Naive thymus-derived CD4-positive, alpha-beta T cell (primary cell): ENCODE measurements at regions not wholly inside any gene's neighbourhood (a gene's known extent, or its start where the extent isn't known, plus 50 kb on each side); places are given as distances from the start of the nearest gene placed in this dataset.

Source experiments
- ATAC-seq: fragments of 150-1000 bp; cut with Tn5 transposase; 2 replicates; pipeline ENCODE4 v1.10.0; 2021; ENCODE audit warnings: mild to moderate bottlenecking, moderate library complexity
- CTCF ChIA-PET: fragments of 350-600 bp; sonication (Branson Sonifier 250); formaldehyde crosslinking; loops from one replicate; lab custom pipeline; 2021; ENCODE audit warnings: antibody characterized with exemption; lab: Charles Lee
- POLR2A ChIA-PET: fragments of 350-600 bp; sonication (Branson Sonifier 250); formaldehyde crosslinking; loops from one replicate; lab custom pipeline; 2021; ENCODE audit warnings: antibody characterized with exemption, inconsistent platforms; lab: Charles Lee
- DNase-seq, 9 donors: peaks; one replicate each; pipeline versions ENCODE4 v3.0.0 to v3.0.0-alpha.2; 2020 to 2022; ENCODE audit warnings: mixed read lengths in 1 of 9
- H3K27ac ChIP-seq: one replicate; pipeline ENCODE4 v1.7.0; 2013; ENCODE audit warnings: mild to moderate bottlenecking, low read depth, low read length, moderate library complexity
- H3K27me3 ChIP-seq, 2 donors: one replicate each; pipeline ENCODE4 v1.7.0; 2013; ENCODE audit warnings: low read length in 2 of 2, mild to moderate bottlenecking in 2 of 2, moderate library complexity in 2 of 2; ENCODE audit not compliant: control insufficient read depth in 2 of 2, insufficient read depth in 2 of 2
- H3K36me3 ChIP-seq, 3 experiments: 1 replicate in 2 of 3; 2 replicates in 1 of 3; pipeline ENCODE4 v1.7.0; 2013; ENCODE audit warnings: low read length in 3 of 3, mild to moderate bottlenecking in 3 of 3, moderate library complexity in 1 of 3; ENCODE audit not compliant: insufficient read depth in 3 of 3, control insufficient read depth in 2 of 3
- H3K4me1 ChIP-seq, 2 donors: one replicate each; pipeline ENCODE4 v1.7.0; 2013; ENCODE audit warnings: low read length in 2 of 2, mild to moderate bottlenecking in 2 of 2, moderate library complexity in 1 of 2; ENCODE audit not compliant: control insufficient read depth in 2 of 2, insufficient read depth in 2 of 2
- H3K4me3 ChIP-seq: 2 replicates; pipeline ENCODE4 v1.7.0; 2013; ENCODE audit warnings: mild to moderate bottlenecking, low read length
- H3K9me3 ChIP-seq, 3 experiments: 1 replicate in 2 of 3; 2 replicates in 1 of 3; pipeline ENCODE4 v1.7.0; 2013; ENCODE audit warnings: low read length in 3 of 3; ENCODE audit not compliant: control insufficient read depth in 2 of 3
- H3K27ac Mint-ChIP-seq, 9 donors: one replicate each; pipeline ENCODE4 v1.8.0; 2020 to 2022; ENCODE audit warnings: mixed read lengths in 9 of 9, mild to moderate bottlenecking in 8 of 9, moderate library complexity in 5 of 9, inconsistent platforms in 2 of 9
- H3K27me3 Mint-ChIP-seq, 5 donors: one replicate each; pipeline ENCODE4 v1.8.0; 2021 to 2022; ENCODE audit warnings: mixed read lengths in 5 of 5, mild to moderate bottlenecking in 1 of 5
- H3K36me3 Mint-ChIP-seq, 5 donors: one replicate each; pipeline ENCODE4 v1.8.0; 2020 to 2022; ENCODE audit warnings: mixed read lengths in 5 of 5, mild to moderate bottlenecking in 3 of 5, inconsistent platforms in 1 of 5
- H3K4me1 Mint-ChIP-seq, 7 donors: one replicate each; pipeline ENCODE4 v1.8.0; 2020 to 2022; ENCODE audit warnings: mixed read lengths in 7 of 7, mild to moderate bottlenecking in 3 of 7, inconsistent platforms in 1 of 7
- H3K4me3 Mint-ChIP-seq, 10 donors: one replicate each; pipeline ENCODE4 v1.8.0; 2020 to 2022; ENCODE audit warnings: mild to moderate bottlenecking in 10 of 10, mixed read lengths in 10 of 10, moderate library complexity in 6 of 10, inconsistent platforms in 2 of 10
- H3K9me3 Mint-ChIP-seq, 11 donors: one replicate each; pipeline ENCODE4 v1.8.0; 2020 to 2022; ENCODE audit warnings: mixed read lengths in 11 of 11, mild to moderate bottlenecking in 4 of 11, inconsistent platforms in 1 of 11, moderate library complexity in 1 of 11
- intact Hi-C, 2 donors: fragments of 100-400 bp; cut with micrococcal nuclease; formaldehyde crosslinking; loops; one replicate each; pipeline ENCODE4 v1.15.1; 2023

DNA sequence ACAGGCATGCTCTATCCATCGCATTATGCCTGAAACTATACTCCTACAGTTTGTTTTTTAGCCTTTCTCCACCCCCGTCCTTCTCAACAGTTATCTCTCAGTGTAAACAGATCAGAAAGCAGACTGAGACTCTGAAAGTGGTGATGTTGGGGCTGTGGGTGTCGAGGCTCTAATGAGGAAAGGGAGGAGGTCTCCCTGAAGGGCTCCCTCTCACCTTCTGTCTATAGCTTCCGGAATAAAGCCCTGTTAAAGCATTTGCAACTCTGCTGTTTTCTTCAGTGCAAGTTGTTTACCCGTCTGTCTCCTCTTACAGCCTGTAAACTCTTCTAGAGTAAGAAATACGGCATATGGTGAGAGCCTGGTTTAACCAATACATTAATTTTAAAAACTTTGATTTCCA is 136.7 kb upstream of the SYT4 start:
- H3K36me3 Mint-ChIP-seq = no peaks in the 10 kb centered on the region
- intact Hi-C loops = no loop called here
- DNase-seq (no peak), ATAC-seq (no peak)
- no peak overlapping the region for H3K4me3 Mint-ChIP-seq
- no peak overlapping the region for H3K27ac ChIP-seq
- H3K27me3 ChIP-seq = no peaks in the 10 kb centered on the region
- H3K4me3 ChIP-seq = no peak overlapping the region
- H3K9me3 Mint-ChIP-seq = peaks cover 0 to 3% (median 0%) of the 10 kb centered on the region in 11 donors
- ChIA-PET POLR2A (no interaction called here), CTCF (no interaction called here)
- no peaks in the 10 kb centered on the region for H3K36me3 ChIP-seq
- no peak overlapping the region for H3K27ac Mint-ChIP-seq
- H3K9me3 ChIP-seq = no peaks in the 10 kb centered on the region
- H3K27me3 Mint-ChIP-seq = no peaks in the 10 kb centered on the region
- H3K4me1 Mint-ChIP-seq = no peaks in the 10 kb centered on the region
- no peaks in the 10 kb centered on the region for H3K4me1 ChIP-seq

DNA sequence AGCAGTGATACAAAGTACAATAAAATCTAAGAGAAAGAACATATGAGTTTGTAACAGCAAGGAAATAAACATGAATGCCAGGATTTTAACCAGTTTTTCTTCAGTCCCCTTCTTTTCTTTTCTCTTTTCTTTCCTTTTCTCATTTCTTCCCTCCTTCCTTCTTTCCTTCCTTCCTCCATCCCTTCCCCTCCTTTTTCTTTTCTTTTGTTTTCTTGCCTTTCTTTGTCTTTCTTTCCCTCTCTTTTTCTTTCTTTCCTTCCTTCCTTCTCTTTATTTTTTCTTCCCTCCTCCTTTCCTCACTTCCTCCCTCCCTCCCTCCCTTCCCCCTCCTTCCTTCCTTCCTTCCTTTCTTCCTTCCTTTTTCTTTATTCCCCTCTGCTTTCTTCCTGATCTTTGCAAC is 142.8 kb upstream of the SYT4 start:
- Mint-ChIP-seq H3K4me3 (no peak overlapping the region), H3K9me3 (peaks cover 0 to 8% (median 3%) of the 10 kb centered on the region in 11 donors), H3K27me3 (no peaks in the 10 kb centered on the region), H3K27ac (no peak overlapping the region), H3K4me1 (no peaks in the 10 kb centered on the region), H3K36me3 (no peaks in the 10 kb centered on the region)
- Histone ChIP-seq H3K36me3 (no peaks in the 10 kb centered on the region), H3K27me3 (no peaks in the 10 kb centered on the region), H3K4me3 (no peak overlapping the region), H3K9me3 (no peaks in the 10 kb centered on the region), H3K4me1 (no peaks in the 10 kb centered on the region), H3K27ac (no peak overlapping the region)
- ATAC-seq (no peak), DNase-seq (no peak)
- ChIA-PET CTCF (no interaction called here), POLR2A (no interaction called here)
- intact Hi-C loops = no loop called here

DNA sequence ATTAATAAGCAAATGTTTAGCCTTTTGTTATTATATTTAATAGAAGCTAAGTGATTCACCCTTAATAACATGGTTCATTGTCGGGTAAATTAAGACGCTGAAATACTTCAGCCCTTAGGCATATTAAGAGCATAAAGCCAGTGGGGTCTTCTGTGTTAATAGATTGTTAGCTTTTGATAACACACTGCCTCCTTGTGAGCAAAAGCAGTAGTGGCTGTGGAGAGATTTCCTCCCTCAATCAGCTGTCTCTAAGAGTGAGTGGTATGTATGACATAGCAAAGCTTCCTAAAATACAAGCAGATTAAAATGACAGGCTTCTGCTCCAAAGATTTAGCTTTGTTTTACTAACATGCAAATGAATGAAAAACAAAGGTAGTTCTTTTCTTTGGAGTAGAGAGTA is 143.7 kb upstream of the SYT4 start:
- Histone ChIP-seq H3K9me3 (no peaks in the 10 kb centered on the region), H3K27me3 (no peaks in the 10 kb centered on the region), H3K4me3 (no peak overlapping the region), H3K27ac (no peak overlapping the region), H3K36me3 (no peaks in the 10 kb centered on the region), H3K4me1 (no peaks in the 10 kb centered on the region)
- Mint-ChIP-seq H3K36me3 (no peaks in the 10 kb centered on the region), H3K4me1 (no peaks in the 10 kb centered on the region), H3K27me3 (no peaks in the 10 kb centered on the region), H3K27ac (no peak overlapping the region), H3K4me3 (no peak overlapping the region), H3K9me3 (peaks cover 0 to 13% (median 3%) of the 10 kb centered on the region in 11 donors)
- intact Hi-C loops = no loop called here
- no peak for ATAC-seq
- CTCF ChIA-PET = no interaction called here
- POLR2A ChIA-PET = no interaction called here
- no peak for DNase-seq

DNA sequence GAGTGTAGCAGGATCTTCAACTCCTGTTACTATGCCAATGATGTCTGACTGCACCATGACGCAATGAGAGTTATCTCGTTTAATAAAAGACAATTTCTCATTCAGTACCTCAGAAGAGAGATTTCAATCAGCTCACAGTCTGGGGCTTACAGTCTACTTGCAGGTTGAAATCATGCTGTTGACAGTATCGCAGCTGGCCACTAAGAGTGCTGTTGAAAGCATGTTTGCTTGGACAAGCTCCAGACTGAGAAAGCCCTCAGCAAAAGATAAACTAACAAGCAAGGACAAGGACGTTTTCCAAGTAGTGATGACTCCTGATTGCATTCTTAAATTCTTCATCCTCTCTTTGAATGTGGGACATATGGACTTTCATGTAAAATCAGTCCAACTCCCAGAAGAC is 145.2 kb upstream of the SYT4 start:
- H3K36me3 Mint-ChIP-seq = no peaks in the 10 kb centered on the region
- no peak overlapping the region for H3K4me3 Mint-ChIP-seq
- ChIA-PET CTCF (no interaction called here), POLR2A (no interaction called here)
- Histone ChIP-seq H3K9me3 (no peaks in the 10 kb centered on the region), H3K27me3 (no peaks in the 10 kb centered on the region), H3K27ac (no peak overlapping the region), H3K4me3 (no peak overlapping the region), H3K4me1 (no peaks in the 10 kb centered on the region), H3K36me3 (no peaks in the 10 kb centered on the region)
- no peak overlapping the region for H3K27ac Mint-ChIP-seq
- intact Hi-C loops = no loop called here
- ATAC-seq = no peak
- DNase-seq = no peak
- no peaks in the 10 kb centered on the region for H3K4me1 Mint-ChIP-seq
- H3K9me3 Mint-ChIP-seq = peaks cover 0 to 16% (median 3%) of the 10 kb centered on the region in 11 donors
- H3K27me3 Mint-ChIP-seq = no peaks in the 10 kb centered on the region

DNA sequence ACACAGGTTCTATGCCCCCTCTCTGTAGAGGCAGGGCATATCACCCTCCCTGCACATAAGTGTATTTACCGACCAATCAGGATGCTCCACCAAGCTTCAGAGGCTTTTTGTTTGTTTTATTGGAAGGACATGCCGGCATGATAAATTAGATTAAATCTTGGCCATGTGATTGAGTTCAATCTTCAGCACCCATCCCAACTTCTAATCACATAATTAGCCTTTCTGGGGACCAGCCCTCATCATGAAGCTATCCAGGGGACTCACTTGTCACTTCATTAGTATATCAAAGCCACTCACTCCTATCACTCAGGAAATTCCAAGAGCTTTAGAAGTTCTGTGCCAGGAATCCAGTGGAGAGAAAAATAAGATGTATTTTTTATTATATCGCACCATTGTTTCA is 158.6 kb upstream of the SYT4 start:
- intact Hi-C loops = no loop called here
- ChIA-PET CTCF (no interaction called here), POLR2A (no interaction called here)
- Mint-ChIP-seq H3K9me3 (peaks cover 3 to 31% (median 15%) of the 10 kb centered on the region in 11 donors), H3K36me3 (no peaks in the 10 kb centered on the region), H3K4me3 (no peak overlapping the region), H3K27ac (no peak overlapping the region), H3K4me1 (no peaks in the 10 kb centered on the region), H3K27me3 (no peaks in the 10 kb centered on the region)
- Histone ChIP-seq H3K4me3 (no peak overlapping the region), H3K36me3 (no peaks in the 10 kb centered on the region), H3K4me1 (no peaks in the 10 kb centered on the region), H3K27ac (no peak overlapping the region), H3K27me3 (no peaks in the 10 kb centered on the region), H3K9me3 (peaks cover 0 to 2% (median 0%) of the 10 kb centered on the region in 3 experiments)
- DNase-seq (no peak), ATAC-seq (no peak)

DNA sequence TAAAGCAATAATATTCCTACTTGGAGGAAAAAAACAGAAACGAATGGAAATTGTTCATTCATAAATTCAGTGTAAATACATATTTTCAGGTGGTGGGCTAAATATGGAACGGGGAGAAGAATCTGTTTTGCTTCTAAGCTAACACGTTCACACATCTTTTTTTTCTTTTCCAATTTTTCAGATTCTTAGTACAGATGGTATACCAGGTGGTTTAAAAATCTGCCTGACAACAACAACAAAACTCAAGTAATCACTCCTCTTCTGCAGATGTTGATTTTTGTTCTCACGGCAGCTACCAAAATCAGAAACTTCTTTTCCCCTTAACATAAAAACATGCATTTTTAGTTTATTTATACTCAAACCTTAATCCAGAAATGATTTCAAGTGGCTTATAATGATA is 164.8 kb upstream of the SYT4 start:
- Histone ChIP-seq H3K9me3 (peaks cover 0 to 4% (median 0%) of the 10 kb centered on the region in 3 experiments), H3K4me1 (no peaks in the 10 kb centered on the region), H3K36me3 (no peaks in the 10 kb centered on the region), H3K27me3 (no peaks in the 10 kb centered on the region), H3K4me3 (no peak overlapping the region), H3K27ac (no peak overlapping the region)
- intact Hi-C loops = no loop called here
- POLR2A ChIA-PET = no interaction called here
- Mint-ChIP-seq H3K36me3 (no peaks in the 10 kb centered on the region), H3K4me1 (no peaks in the 10 kb centered on the region), H3K27ac (no peak overlapping the region), H3K4me3 (no peak overlapping the region), H3K9me3 (peaks cover 2 to 26% (median 14%) of the 10 kb centered on the region in 11 donors), H3K27me3 (no peaks in the 10 kb centered on the region)
- DNase-seq (no peak), ATAC-seq (no peak)
- CTCF ChIA-PET = no interaction called here

DNA sequence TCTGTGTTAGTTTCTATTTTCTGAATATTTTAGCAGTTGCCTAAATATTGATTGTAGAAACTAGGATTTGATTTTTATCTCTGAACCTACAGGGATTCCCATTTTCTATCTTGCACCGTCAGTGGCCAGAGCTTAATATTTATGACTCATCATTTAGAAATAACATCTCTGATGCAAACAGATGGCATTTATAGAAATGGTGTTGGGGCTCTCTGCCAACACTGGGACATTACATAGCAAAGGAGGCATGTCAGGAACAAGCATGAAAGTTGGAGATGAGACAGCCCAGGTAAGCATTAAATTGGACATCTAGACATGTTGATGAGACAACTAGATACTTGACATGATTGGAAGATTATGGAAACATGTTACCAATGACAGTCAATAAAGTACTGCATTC is 165.3 kb upstream of the SYT4 start:
- Mint-ChIP-seq H3K27me3 (no peaks in the 10 kb centered on the region), H3K27ac (no peak overlapping the region), H3K9me3 (peaks cover 0 to 25% (median 10%) of the 10 kb centered on the region in 11 donors), H3K4me1 (no peaks in the 10 kb centered on the region), H3K4me3 (no peak overlapping the region), H3K36me3 (no peaks in the 10 kb centered on the region)
- Histone ChIP-seq H3K27ac (no peak overlapping the region), H3K9me3 (peaks cover 0 to 4% (median 0%) of the 10 kb centered on the region in 3 experiments), H3K4me3 (no peak overlapping the region), H3K4me1 (no peaks in the 10 kb centered on the region), H3K27me3 (no peaks in the 10 kb centered on the region), H3K36me3 (no peaks in the 10 kb centered on the region)
- intact Hi-C loops = no loop called here
- ChIA-PET POLR2A (no interaction called here), CTCF (no interaction called here)
- no peak for ATAC-seq
- DNase-seq = no peak
